ENCODE measurements at regions not wholly inside any gene's neighbourhood (a gene's known extent, or its start where the extent isn't known, plus 50 kb on each side); places are given as distances from the start of the nearest gene placed in this dataset.

GRCh38 chr3:4053975-4054374, 249.2 kb upstream of the SETMAR start:
- H3K4me3 ChIP-seq (replicated peaks; ENCODE audit: low read depth, low read length), result no peak overlapping the region
- TF ChIP-seq, protein P1, sequence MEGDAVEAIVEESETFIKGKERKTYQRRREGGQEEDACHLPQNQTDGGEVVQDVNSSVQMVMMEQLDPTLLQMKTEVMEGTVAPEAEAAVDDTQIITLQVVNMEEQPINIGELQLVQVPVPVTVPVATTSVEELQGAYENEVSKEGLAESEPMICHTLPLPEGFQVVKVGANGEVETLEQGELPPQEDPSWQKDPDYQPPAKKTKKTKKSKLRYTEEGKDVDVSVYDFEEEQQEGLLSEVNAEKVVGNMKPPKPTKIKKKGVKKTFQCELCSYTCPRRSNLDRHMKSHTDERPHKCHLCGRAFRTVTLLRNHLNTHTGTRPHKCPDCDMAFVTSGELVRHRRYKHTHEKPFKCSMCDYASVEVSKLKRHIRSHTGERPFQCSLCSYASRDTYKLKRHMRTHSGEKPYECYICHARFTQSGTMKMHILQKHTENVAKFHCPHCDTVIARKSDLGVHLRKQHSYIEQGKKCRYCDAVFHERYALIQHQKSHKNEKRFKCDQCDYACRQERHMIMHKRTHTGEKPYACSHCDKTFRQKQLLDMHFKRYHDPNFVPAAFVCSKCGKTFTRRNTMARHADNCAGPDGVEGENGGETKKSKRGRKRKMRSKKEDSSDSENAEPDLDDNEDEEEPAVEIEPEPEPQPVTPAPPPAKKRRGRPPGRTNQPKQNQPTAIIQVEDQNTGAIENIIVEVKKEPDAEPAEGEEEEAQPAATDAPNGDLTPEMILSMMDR (IDR thresholded peaks at IDR 0.05; ENCODE audit: low read length, missing control alignments), result no peak

GRCh38 chr3:4060064-4060463, 243.1 kb upstream of the SETMAR start:
- H3K4me3 ChIP-seq (replicated peaks; ENCODE audit: low read depth, low read length), result no peak overlapping the region
- no peak for DNase-seq (ENCODE audit: low read depth)
- TF ChIP-seq, protein P1 (IDR thresholded peaks at IDR 0.05; ENCODE audit: low read length, missing control alignments), result no peak

More at GRCh38 chr3:4053975-4054374, 249.2 kb upstream of the SETMAR start:
- DNase-seq (ENCODE audit: low read depth), result no peak

DNA sequence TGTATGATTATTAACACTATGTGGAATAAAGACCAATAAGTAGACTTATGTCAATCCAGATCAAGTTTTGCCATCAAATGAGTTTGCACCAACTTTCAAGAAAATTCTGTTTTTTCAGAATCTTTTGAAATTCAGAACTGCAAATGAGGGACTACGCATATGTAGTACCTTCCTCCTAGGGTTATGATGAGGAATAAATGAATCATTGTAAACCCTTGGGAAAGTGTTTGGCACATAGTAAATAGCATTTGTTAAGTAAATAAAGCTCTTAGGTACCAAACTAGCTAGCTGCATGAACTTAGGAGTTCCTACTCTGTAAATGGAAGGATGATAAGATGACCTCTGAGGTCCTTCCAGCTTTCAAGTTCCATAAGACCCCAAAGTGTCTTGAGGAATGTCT, 242.6 kb upstream of the SETMAR start:
- no peak overlapping the region for H3K4me3 ChIP-seq (replicated peaks; ENCODE audit: low read depth, low read length)
- DNase-seq (ENCODE audit: low read depth), result no peak
- TF ChIP-seq, protein P1 (IDR thresholded peaks at IDR 0.05; ENCODE audit: low read length, missing control alignments), result no peak

- TF ChIP-seq, protein P1 (IDR thresholded peaks at IDR 0.05; ENCODE audit: low read length, missing control alignments), result no peak
- H3K4me3 ChIP-seq (replicated peaks; ENCODE audit: low read depth, low read length), result no peak overlapping the region
- DNase-seq (ENCODE audit: low read depth), result no peak
These were observed 242.0 kb upstream of the SETMAR start for GRCh38 chr3:4061195-4061594.

DNA sequence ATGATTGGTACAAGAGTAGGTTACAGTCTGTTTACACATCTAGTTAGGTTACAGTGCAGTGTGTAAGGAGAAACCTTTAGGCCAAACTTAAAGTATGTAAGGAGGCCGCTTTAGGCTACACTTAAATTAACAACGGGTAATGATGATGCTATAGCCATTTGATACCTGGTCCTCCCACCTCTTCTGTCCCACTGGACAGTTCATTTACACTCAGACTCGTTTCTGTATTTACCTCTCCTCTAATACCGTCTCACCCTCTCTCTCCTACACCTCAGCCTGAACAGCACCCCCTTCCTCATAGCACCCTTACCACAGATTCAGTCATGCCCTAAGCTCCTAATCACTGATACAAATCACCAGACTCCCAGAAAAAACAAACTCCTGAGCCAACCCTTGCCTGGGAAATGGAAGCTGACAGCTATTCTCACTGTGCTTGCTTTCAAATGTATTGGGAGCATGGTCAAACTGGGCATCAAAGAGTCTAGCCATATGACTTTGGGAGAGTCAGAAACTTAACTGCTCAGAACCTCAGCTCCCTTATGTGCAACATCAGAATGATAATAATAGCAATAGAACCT, 241.3 kb upstream of the SETMAR start:
- TF ChIP-seq, protein P1 (IDR thresholded peaks at IDR 0.05; ENCODE audit: low read length, missing control alignments), result no peak
- no peak for DNase-seq (ENCODE audit: low read depth)
- no peak overlapping the region for H3K4me3 ChIP-seq (replicated peaks; ENCODE audit: low read depth, low read length)

DNA sequence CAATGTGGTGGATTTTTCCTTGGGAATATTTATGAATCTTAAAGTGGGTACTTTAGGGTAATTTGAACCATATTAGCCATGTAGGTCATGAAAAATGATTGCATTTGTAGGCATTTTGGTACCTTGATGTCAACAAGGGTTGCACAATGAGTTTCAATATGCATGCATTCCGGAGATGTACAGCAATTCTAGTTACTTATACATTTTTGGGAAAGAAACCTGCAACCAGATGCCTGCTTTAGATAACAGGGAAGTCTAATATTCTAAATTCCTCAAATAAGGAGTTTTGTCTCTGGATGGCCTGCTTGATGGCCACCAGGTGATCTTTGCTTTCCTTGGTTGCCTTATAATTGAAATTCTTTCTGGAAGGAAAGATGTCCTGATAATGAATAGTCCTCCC, 240.5 kb upstream of the SETMAR start:
- TF ChIP-seq, protein P1 (IDR thresholded peaks at IDR 0.05; ENCODE audit: low read length, missing control alignments), result no peak
- DNase-seq (ENCODE audit: low read depth), result no peak
- H3K4me3 ChIP-seq (replicated peaks; ENCODE audit: low read depth, low read length), result no peak overlapping the region

GRCh38 chr3:4063916-4064574, 239.1 kb upstream of the SETMAR start:
- TF ChIP-seq, protein P1 (IDR thresholded peaks at IDR 0.05; ENCODE audit: low read length, missing control alignments), result no peak
- no peak overlapping the region for H3K4me3 ChIP-seq (replicated peaks; ENCODE audit: low read depth, low read length)
- DNase-seq (ENCODE audit: low read depth), result no peak

All from fibroblast of pulmonary artery (primary cell).